Glutamatergic neuron (in vitro differentiated cells): ENCODE measurements at regions not wholly inside any gene's neighbourhood (a gene's known extent, or its start where the extent isn't known, plus 50 kb on each side); places are given as distances from the start of the nearest gene placed in this dataset.
"Not testable (repeated sequence)": the region's sequence is repeated elsewhere in the genome, so short reads cannot be mapped to it uniquely, and the experiment has no call there.

ENCODE experiments used
- DNase-seq: peaks from one replicate; pipeline ENCODE4 v3.0.0; 2022
- H3K27ac Mint-ChIP-seq: one replicate; pipeline ENCODE4 v1.8.0; 2020; ENCODE audit warnings: mild to moderate bottlenecking, mixed read lengths, inconsistent platforms; ENCODE audit not compliant: unreplicated experiment
- H3K27me3 Mint-ChIP-seq: one replicate; pipeline ENCODE4 v1.8.0; 2020; ENCODE audit warnings: mild to moderate bottlenecking, moderate library complexity, mixed read lengths, inconsistent platforms; ENCODE audit not compliant: unreplicated experiment
- H3K36me3 Mint-ChIP-seq: one replicate; pipeline ENCODE4 v1.8.0; 2020; ENCODE audit warnings: mild to moderate bottlenecking, mixed read lengths, inconsistent platforms; ENCODE audit not compliant: unreplicated experiment
- H3K4me1 Mint-ChIP-seq: one replicate; pipeline ENCODE4 v1.8.0; 2020; ENCODE audit warnings: mild to moderate bottlenecking, low read depth, mixed read lengths, inconsistent platforms; ENCODE audit not compliant: unreplicated experiment
- H3K4me3 Mint-ChIP-seq: one replicate; pipeline ENCODE4 v1.8.0; 2020; ENCODE audit warnings: mild to moderate bottlenecking, mixed read lengths, inconsistent platforms; ENCODE audit not compliant: unreplicated experiment
- H3K9me3 Mint-ChIP-seq: one replicate; pipeline ENCODE4 v1.8.0; 2020; ENCODE audit warnings: mild to moderate bottlenecking, moderate library complexity, mixed read lengths, inconsistent platforms; ENCODE audit not compliant: unreplicated experiment
- TF ChIP-seq, protein P1 (sequence below): fragments of 200-600 bp; sonication (generic); IDR thresholded peaks from one replicate; pipeline ENCODE4 v1.5.0; 2021; ENCODE audit not compliant: partially characterized antibody, unreplicated experiment

DNA sequence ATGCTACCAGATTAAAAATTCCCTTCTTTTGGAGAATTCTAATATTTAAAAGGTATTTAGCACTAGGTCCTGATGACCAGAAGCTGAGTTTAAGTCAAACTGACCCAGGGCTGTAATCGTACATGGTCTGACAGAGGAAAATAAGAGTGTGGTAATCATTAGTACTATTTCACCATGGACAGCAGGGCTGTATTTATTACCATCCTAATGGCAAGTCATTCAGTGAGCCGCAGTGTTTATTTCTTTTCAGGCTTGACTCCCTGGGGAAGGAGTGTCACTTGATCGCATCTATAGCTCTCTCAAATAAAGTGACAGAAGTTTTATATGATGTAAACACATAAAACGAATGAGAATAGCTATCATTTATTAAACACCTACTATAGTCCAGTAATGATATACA, 261.8 kb downstream of the BTG1 start:
- DNase-seq = no peak
- peak overlapping the region; percentile 48 for H3K27ac Mint-ChIP-seq
- peaks cover 3% of the 10 kb centered on the region for H3K4me1 Mint-ChIP-seq
- H3K36me3 Mint-ChIP-seq = no peaks in the 10 kb centered on the region
- no peak overlapping the region for H3K4me3 Mint-ChIP-seq
- TF ChIP-seq, protein P1, sequence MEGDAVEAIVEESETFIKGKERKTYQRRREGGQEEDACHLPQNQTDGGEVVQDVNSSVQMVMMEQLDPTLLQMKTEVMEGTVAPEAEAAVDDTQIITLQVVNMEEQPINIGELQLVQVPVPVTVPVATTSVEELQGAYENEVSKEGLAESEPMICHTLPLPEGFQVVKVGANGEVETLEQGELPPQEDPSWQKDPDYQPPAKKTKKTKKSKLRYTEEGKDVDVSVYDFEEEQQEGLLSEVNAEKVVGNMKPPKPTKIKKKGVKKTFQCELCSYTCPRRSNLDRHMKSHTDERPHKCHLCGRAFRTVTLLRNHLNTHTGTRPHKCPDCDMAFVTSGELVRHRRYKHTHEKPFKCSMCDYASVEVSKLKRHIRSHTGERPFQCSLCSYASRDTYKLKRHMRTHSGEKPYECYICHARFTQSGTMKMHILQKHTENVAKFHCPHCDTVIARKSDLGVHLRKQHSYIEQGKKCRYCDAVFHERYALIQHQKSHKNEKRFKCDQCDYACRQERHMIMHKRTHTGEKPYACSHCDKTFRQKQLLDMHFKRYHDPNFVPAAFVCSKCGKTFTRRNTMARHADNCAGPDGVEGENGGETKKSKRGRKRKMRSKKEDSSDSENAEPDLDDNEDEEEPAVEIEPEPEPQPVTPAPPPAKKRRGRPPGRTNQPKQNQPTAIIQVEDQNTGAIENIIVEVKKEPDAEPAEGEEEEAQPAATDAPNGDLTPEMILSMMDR = no peak
- H3K27me3 Mint-ChIP-seq = no peaks in the 10 kb centered on the region
- no peaks in the 10 kb centered on the region for H3K9me3 Mint-ChIP-seq

DNA sequence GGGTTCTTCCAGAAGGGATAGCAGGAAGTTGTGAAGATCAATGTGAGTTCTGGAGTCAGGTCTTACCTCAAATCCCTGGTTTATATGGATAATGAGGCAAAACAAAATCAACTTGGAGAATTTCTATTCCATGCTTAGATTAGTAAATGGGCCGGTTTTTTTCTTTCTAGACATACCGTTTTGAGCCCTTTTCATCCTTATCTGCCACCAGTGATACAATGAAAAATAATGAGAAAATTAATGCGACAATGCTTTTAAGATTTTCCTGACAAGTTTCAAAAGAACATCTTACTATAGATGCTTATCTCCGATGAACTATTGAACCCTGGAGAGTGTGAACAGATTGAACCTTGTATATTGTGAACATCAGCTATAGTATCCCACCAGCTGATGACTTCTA, 262.7 kb downstream of the BTG1 start:
- Mint-ChIP-seq H3K4me3 (no peak overlapping the region), H3K4me1 (peaks cover 3% of the 10 kb centered on the region), H3K27ac (no peak overlapping the region), H3K9me3 (no peaks in the 10 kb centered on the region), H3K36me3 (no peaks in the 10 kb centered on the region), H3K27me3 (no peaks in the 10 kb centered on the region)
- TF ChIP-seq, protein P1 = no peak
- DNase-seq = no peak

DNA sequence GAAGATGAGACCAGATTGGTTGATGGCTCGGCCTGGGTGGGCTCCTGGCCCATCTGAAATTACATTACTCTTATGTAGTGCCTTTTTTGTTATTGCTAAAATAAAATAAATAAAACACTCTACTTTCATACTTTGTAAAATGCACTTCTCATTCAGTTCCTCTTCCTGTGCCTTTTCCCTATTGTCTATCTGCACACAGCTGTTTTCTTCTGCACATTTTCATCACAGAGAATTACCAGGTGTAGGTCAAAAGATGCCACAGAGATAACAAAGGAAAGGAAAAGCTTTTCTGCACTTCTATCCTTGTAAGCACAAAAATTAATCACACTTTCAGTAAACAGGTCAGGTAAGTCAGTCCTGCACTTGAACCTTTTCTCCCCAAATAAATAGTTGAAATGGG, 265.1 kb downstream of the BTG1 start:
- DNase-seq = no peak
- H3K27me3 Mint-ChIP-seq = no peaks in the 10 kb centered on the region
- H3K27ac Mint-ChIP-seq = no peak overlapping the region
- TF ChIP-seq, protein P1 = no peak
- H3K4me1 Mint-ChIP-seq = peaks cover 15% of the 10 kb centered on the region
- peaks cover under 1% of the 10 kb centered on the region for H3K36me3 Mint-ChIP-seq
- H3K9me3 Mint-ChIP-seq = peaks cover 3% of the 10 kb centered on the region
- no peak overlapping the region for H3K4me3 Mint-ChIP-seq

DNA sequence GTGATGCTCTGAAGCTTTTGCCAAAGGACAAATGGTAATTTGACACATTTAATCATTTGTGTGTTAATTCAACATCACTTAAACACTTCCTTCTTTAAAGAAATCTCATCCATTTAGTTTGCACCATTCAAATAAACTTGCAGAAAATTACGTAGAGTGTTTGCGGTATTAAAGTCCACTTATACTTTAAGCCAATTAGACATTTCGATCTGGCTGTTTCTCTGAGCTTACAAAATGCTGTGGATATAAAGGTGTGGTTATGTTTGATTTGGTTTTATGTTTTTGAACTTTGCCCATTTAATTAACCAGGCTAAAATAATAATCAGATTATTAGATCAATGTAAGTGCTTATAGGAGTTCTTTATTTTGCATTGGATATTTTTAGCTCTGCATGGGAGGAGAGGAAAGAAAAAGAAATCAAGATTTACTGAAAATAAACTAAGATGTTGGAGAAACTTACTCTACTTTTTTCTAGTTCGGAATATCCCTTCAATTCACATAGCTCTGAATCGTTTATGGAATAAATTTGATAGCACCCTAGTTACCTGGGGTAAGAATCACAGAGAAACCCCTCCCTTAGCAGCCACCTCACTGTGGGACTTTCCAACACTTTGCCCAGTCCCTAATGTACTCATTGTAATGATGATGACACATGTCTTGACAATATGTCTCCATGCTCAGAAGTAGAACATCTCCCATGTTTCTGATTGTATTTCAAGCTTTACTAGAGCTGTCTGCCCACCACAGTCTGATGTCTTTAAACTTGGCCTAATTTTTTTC, 268.0 kb downstream of the BTG1 start:
- Mint-ChIP-seq H3K27me3 (no peaks in the 10 kb centered on the region), H3K36me3 (peaks cover 5% of the 10 kb centered on the region), H3K9me3 (peaks cover 8% of the 10 kb centered on the region), H3K27ac (peak overlapping the region; percentile 78), H3K4me3 (no peak overlapping the region), H3K4me1 (peaks cover 12% of the 10 kb centered on the region)
- TF ChIP-seq, protein P1 = no peak
- DNase-seq = no peak

DNA sequence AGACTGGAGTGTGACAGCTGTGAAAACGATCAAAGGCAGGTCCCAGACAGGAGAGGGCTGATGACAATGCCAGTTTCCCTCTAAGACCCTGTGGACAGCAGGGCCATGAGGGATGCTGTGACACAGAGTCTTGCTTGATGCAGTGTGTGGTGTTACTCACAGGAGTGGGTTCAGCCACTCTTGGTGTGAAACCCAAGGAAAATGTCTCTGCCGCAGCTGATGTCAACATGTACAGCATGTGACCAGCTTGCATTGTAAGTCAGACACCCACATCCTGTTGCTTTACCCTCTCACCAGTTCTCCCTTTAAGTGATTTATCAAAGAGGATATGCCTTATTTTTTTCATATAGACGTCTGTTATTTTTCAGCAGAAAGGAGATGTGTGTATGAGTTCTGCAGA, 268.6 kb downstream of the BTG1 start:
- H3K4me1 Mint-ChIP-seq = peaks cover 12% of the 10 kb centered on the region
- H3K9me3 Mint-ChIP-seq = peaks cover 8% of the 10 kb centered on the region
- no peak overlapping the region for H3K4me3 Mint-ChIP-seq
- peak; percentile 19 for DNase-seq
- H3K36me3 Mint-ChIP-seq = peaks cover 5% of the 10 kb centered on the region
- peak overlapping the region; percentile 78 for H3K27ac Mint-ChIP-seq
- no peaks in the 10 kb centered on the region for H3K27me3 Mint-ChIP-seq
- TF ChIP-seq, protein P1 = no peak

DNA sequence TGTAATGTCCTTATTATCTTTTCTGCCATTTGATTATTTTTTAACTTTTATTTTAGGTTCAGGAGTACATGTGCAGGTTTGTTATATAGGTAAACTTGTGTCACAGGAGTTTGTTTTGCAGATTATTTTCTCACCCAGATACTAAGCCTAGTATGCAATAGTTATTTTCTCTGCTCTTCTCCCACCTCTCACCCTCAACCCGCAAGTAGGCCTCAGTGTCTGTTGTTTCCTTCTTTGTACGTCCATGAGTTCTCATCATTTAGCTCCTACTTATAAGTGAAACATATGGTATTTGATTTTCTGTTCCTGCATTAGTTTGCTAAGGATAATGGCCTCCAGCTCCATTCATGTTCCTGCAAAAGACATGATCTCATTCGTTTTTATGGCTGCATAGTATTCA, 270.0 kb downstream of the BTG1 start:
- peaks cover 12% of the 10 kb centered on the region for H3K4me1 Mint-ChIP-seq
- not testable (repeated sequence) for H3K4me3 Mint-ChIP-seq, H3K9me3 Mint-ChIP-seq, H3K27ac Mint-ChIP-seq, DNase-seq, H3K27me3 Mint-ChIP-seq, H3K36me3 Mint-ChIP-seq
